Neural progenitor cell (in vitro differentiated cells): ENCODE measurements at regions not wholly inside any gene's neighbourhood (a gene's known extent, or its start where the extent isn't known, plus 50 kb on each side); places are given as distances from the start of the nearest gene placed in this dataset.

Experiments used
- DNase-seq: peaks from one replicate; pipeline ENCODE4 v3.0.0-alpha.2; 2016; ENCODE audit warnings: low spot score
- H2AFZ ChIP-seq: fragments of 200-600 bp; sonication (generic); replicated peaks from 2 replicates; pipeline ENCODE4 v1.6.1; 2016; ENCODE audit warnings: antibody characterized with exemption
- H3F3A ChIP-seq: fragments of 200-600 bp; sonication (generic); 2 replicates; pipeline ENCODE4 v1.6.1; 2016; ENCODE audit warnings: antibody characterized with exemption, low read depth
- H3K27ac ChIP-seq: fragments of 200-600 bp; sonication (generic); 2 replicates; pipeline ENCODE4 v1.5.1; 2016; ENCODE audit warnings: mild to moderate bottlenecking
- H3K27me3 ChIP-seq: fragments of 200-600 bp; sonication (generic); 2 replicates; pipeline ENCODE4 v1.6.1; 2016; ENCODE audit warnings: mild to moderate bottlenecking, moderate library complexity
- H3K36me3 ChIP-seq: fragments of 200-600 bp; sonication (generic); 2 replicates; pipeline ENCODE4 v1.5.1; 2016
- H3K4me1 ChIP-seq: fragments of 200-600 bp; sonication (generic); 2 replicates; pipeline ENCODE4 v1.6.1; 2016; ENCODE audit warnings: mixed run types
- H3K4me2 ChIP-seq: fragments of 200-600 bp; sonication (generic); 2 replicates; pipeline ENCODE4 v1.6.1; 2016
- H3K4me3 ChIP-seq: fragments of 200-600 bp; sonication (generic); 2 replicates; pipeline ENCODE4 v1.5.1; 2016
- H3K79me2 ChIP-seq: fragments of 200-600 bp; sonication (generic); 2 replicates; pipeline ENCODE4 v1.6.1; 2016; ENCODE audit warnings: low read depth
- H3K9ac ChIP-seq: fragments of 200-600 bp; sonication (generic); 2 replicates; pipeline ENCODE4 v1.6.1; 2016
- H3K9me3 ChIP-seq: fragments of 200-600 bp; sonication (generic); 2 replicates; pipeline ENCODE4 v1.5.1; 2016; ENCODE audit warnings: low read depth
- H4K20me1 ChIP-seq: fragments of 200-600 bp; sonication (generic); 2 replicates; pipeline ENCODE4 v1.6.1; 2016; ENCODE audit warnings: low read depth
- H3K27ac Mint-ChIP-seq: 3 replicates; pipeline ENCODE4 v1.8.0; 2021; ENCODE audit warnings: mixed read lengths
- H3K27me3 Mint-ChIP-seq: 2 replicates; pipeline ENCODE4 v1.8.0; 2022; ENCODE audit warnings: low read depth, mild to moderate bottlenecking, inconsistent platforms, moderate library complexity, mixed read lengths; ENCODE audit not compliant: insufficient read depth
- H3K36me3 Mint-ChIP-seq: 3 replicates; pipeline ENCODE4 v1.8.0; 2021; ENCODE audit warnings: mixed read lengths
- H3K4me1 Mint-ChIP-seq: 3 replicates; pipeline ENCODE4 v1.8.0; 2021; ENCODE audit warnings: mixed read lengths
- H3K4me3 Mint-ChIP-seq: 3 replicates; pipeline ENCODE4 v1.8.0; 2021; ENCODE audit warnings: mild to moderate bottlenecking, moderate library complexity, mixed read lengths
- H3K9me3 Mint-ChIP-seq: 3 replicates; pipeline ENCODE4 v1.8.0; 2020; ENCODE audit warnings: mixed read lengths
- EZH2 ChIP-seq: fragments of 200-600 bp; sonication (generic); IDR thresholded peaks from 2 replicates; pipeline ENCODE4 v1.6.1; 2017; ENCODE audit warnings: antibody characterized with exemption, mild to moderate bottlenecking, moderate library complexity
- EZH2phosphoT487 ChIP-seq: fragments of 200-600 bp; sonication (generic); IDR thresholded peaks from 2 replicates; pipeline ENCODE4 v1.6.1; 2017; ENCODE audit warnings: antibody characterized with exemption
- TF ChIP-seq, protein P1 (sequence below): fragments of 200-600 bp; sonication (generic); IDR thresholded peaks from 2 replicates; pipeline ENCODE4 v1.5.1; 2017; ENCODE audit warnings: antibody characterized with exemption, mild to moderate bottlenecking

DNA sequence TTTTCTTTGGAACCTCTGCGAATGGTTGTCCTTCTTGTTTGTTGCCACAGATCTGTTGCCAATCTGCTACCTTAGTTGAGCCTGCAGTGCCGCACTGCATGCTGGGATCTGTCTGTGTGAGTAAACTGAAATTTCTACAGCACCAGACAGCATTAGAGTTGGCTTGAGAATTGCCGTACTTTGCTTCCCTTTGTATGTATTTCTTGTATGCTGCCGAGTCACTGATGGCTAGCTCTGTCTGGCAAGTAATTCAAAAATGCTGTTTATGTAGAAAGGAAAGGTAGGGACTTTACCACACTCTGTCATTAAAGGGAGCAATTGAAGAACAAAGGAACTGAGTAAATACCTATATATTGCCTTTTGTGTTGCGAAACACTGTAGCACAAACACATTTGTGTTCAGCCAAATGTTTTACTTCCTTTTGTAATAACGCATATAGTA lies 857.4 kb downstream of the USP25 start:
- no peak overlapping the region for H3K4me2 ChIP-seq
- peaks cover 4% of the 10 kb centered on the region for H3K4me1 ChIP-seq
- no peaks in the 10 kb centered on the region for H3K27me3 ChIP-seq
- Mint-ChIP-seq H3K36me3 (no peaks in the 10 kb centered on the region), H3K4me3 (no peak overlapping the region), H3K27ac (no peak overlapping the region), H3K9me3 (no peaks in the 10 kb centered on the region), H3K27me3 (peaks cover 2% of the 10 kb centered on the region), H3K4me1 (peaks cover 3% of the 10 kb centered on the region)
- no peak for TF ChIP-seq EZH2
- no peaks in the 10 kb centered on the region for H3K79me2 ChIP-seq
- H3K4me3 ChIP-seq: no peak overlapping the region
- H2AFZ ChIP-seq: peak overlapping the region; percentile 91
- H3K36me3 ChIP-seq: no peaks in the 10 kb centered on the region
- no peaks in the 10 kb centered on the region for H3F3A ChIP-seq
- no peak overlapping the region for H3K9ac ChIP-seq
- H3K9me3 ChIP-seq: no peaks in the 10 kb centered on the region
- DNase-seq: no peak
- H4K20me1 ChIP-seq: no peaks in the 10 kb centered on the region
- H3K27ac ChIP-seq: no peak overlapping the region

DNA sequence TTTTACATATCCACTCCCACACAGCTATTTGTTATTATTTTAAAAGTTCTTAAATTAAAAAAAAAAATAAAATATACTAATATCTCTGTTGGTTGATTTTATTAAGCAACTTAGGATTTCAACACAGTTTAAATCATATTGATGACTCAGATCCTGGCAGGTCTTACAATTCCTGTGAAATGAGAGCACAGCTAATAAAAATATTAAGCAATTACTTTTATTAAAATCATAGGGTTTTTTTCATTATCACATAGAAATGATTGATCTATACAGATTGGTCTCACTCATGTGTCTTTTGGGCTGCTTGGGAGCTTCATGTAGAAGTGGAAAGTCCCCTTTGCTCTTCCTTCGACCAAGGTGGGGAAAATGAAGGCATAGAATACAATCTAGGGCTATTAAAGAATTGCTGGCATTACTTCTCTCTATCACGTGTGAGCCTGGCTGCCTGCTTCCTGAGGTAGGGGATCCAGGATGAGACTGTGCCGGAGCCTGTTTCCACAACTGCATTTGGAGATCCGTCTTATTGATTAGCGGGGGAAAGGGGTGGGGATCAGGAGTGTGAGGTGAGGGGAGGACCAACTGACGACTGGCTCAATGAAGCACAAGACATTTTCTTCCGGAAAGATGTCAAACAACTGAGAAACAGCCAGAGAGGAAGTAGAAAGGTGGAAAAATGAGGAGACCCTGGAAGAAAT lies 858.0 kb downstream of the USP25 start:
- peak; percentile 12 for DNase-seq
- Histone ChIP-seq H4K20me1 (no peaks in the 10 kb centered on the region), H3K4me1 (peaks cover 4% of the 10 kb centered on the region), H3K9me3 (no peaks in the 10 kb centered on the region), H3F3A (no peaks in the 10 kb centered on the region), H3K79me2 (no peaks in the 10 kb centered on the region), H3K9ac (no peak overlapping the region), H3K27ac (no peak overlapping the region), H3K4me3 (peak overlapping the region; percentile 43), H3K36me3 (no peaks in the 10 kb centered on the region), H2AFZ (peak overlapping the region; percentile 83), H3K4me2 (peak overlapping the region; percentile 75), H3K27me3 (no peaks in the 10 kb centered on the region)
- peaks cover 2% of the 10 kb centered on the region for H3K27me3 Mint-ChIP-seq
- no peak overlapping the region for H3K4me3 Mint-ChIP-seq
- H3K4me1 Mint-ChIP-seq: peaks cover 9% of the 10 kb centered on the region
- H3K36me3 Mint-ChIP-seq: no peaks in the 10 kb centered on the region
- H3K27ac Mint-ChIP-seq: no peak overlapping the region
- H3K9me3 Mint-ChIP-seq: no peaks in the 10 kb centered on the region
- no peak for TF ChIP-seq EZH2phosphoT487
- TF ChIP-seq EZH2: no peak
- TF ChIP-seq, protein P1, sequence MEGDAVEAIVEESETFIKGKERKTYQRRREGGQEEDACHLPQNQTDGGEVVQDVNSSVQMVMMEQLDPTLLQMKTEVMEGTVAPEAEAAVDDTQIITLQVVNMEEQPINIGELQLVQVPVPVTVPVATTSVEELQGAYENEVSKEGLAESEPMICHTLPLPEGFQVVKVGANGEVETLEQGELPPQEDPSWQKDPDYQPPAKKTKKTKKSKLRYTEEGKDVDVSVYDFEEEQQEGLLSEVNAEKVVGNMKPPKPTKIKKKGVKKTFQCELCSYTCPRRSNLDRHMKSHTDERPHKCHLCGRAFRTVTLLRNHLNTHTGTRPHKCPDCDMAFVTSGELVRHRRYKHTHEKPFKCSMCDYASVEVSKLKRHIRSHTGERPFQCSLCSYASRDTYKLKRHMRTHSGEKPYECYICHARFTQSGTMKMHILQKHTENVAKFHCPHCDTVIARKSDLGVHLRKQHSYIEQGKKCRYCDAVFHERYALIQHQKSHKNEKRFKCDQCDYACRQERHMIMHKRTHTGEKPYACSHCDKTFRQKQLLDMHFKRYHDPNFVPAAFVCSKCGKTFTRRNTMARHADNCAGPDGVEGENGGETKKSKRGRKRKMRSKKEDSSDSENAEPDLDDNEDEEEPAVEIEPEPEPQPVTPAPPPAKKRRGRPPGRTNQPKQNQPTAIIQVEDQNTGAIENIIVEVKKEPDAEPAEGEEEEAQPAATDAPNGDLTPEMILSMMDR: no peak

DNA sequence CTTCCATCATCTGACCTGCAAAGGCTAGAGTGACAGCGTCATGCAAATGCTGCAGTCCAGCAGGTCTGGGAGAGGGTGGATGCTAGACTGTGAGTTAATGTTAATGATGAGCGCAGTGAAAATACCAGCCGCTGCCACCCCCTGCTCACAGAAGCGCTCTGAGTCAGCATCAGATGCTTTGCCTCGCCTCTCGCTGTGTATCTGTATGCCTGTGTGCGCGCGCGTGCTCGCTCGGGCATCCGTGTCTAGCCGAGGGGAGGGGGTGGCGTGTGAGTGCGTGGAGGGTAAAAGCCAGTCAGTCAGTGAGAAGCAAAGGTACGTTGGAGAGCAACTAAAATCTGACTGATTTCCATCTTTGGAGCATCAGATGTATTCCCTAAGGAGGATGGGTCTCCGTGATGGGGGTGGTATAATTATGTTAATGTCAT lies 858.7 kb downstream of the USP25 start:
- no peaks in the 10 kb centered on the region for H3K9me3 ChIP-seq
- H3K4me1 ChIP-seq: peaks cover 4% of the 10 kb centered on the region
- no peaks in the 10 kb centered on the region for H3F3A ChIP-seq
- peak; percentile 75 for DNase-seq
- Mint-ChIP-seq H3K4me3 (no peak overlapping the region), H3K27me3 (peaks cover 2% of the 10 kb centered on the region), H3K9me3 (no peaks in the 10 kb centered on the region), H3K4me1 (peaks cover 10% of the 10 kb centered on the region), H3K27ac (no peak overlapping the region), H3K36me3 (no peaks in the 10 kb centered on the region)
- H3K36me3 ChIP-seq: no peaks in the 10 kb centered on the region
- no peak overlapping the region for H3K27ac ChIP-seq
- no peaks in the 10 kb centered on the region for H3K27me3 ChIP-seq
- peak overlapping the region; percentile 83 for H2AFZ ChIP-seq
- H3K79me2 ChIP-seq: no peaks in the 10 kb centered on the region
- peak overlapping the region; percentile 75 for H3K4me2 ChIP-seq
- no peak overlapping the region for H3K9ac ChIP-seq
- TF ChIP-seq EZH2 (no peak), EZH2phosphoT487 (no peak)
- TF ChIP-seq, protein P1: no peak
- H3K4me3 ChIP-seq: peak overlapping the region; percentile 43
- H4K20me1 ChIP-seq: no peaks in the 10 kb centered on the region
